MCF 10A (cell line): ENCODE measurements at regions not wholly inside any gene's neighbourhood (a gene's known extent, or its start where the extent isn't known, plus 50 kb on each side); places are given as distances from the start of the nearest gene placed in this dataset.
A peak's percentile ranks its signal among the peaks of the same experiment; 100 is the strongest.

Source experiments
- BruUV-seq: library from RNA; stranded (reverse); fragments of 400-500 nt; replicated peaks from 2 replicates; lab custom pipeline; 2021; lab: Mats Ljungman, UMichigan
- CTCF ChIA-PET: fragments of 300-600 bp; sonication (Branson Sonifier 250); formaldehyde crosslinking; extraction: SDS; loops from one replicate; lab custom pipeline; 2021; ENCODE audit warnings: antibody characterized with exemption, inconsistent platforms; lab: Yijun Ruan, JAX
- POLR2A ChIA-PET: fragments of 300-600, 350-650 bp; sonication (Branson Sonifier 250); formaldehyde crosslinking; extraction: SDS; loops from one replicate; lab custom pipeline; 2020; ENCODE audit warnings: antibody characterized with exemption, inconsistent platforms; lab: Yijun Ruan, JAX
- DNase-seq: peaks from one replicate; pipeline ENCODE4 v3.0.0-alpha.2; 2018; ENCODE audit not compliant: unreplicated experiment
- H3K27ac Mint-ChIP-seq: one replicate; pipeline ENCODE4 v1.8.0; 2022; ENCODE audit warnings: mild to moderate bottlenecking, low read depth, mixed read lengths; ENCODE audit not compliant: unreplicated experiment
- H3K27me3 Mint-ChIP-seq: one replicate; pipeline ENCODE4 v1.8.0; 2022; ENCODE audit warnings: mixed read lengths; ENCODE audit not compliant: insufficient read depth, unreplicated experiment
- H3K36me3 Mint-ChIP-seq: one replicate; pipeline ENCODE4 v1.8.0; 2022; ENCODE audit warnings: mild to moderate bottlenecking, moderate library complexity, mixed read lengths; ENCODE audit not compliant: insufficient read depth, unreplicated experiment
- H3K4me1 Mint-ChIP-seq: one replicate; pipeline ENCODE4 v1.8.0; 2022; ENCODE audit warnings: mixed read lengths; ENCODE audit not compliant: insufficient read depth, unreplicated experiment
- H3K4me3 Mint-ChIP-seq: one replicate; pipeline ENCODE4 v1.8.0; 2022; ENCODE audit warnings: mild to moderate bottlenecking, moderate library complexity, mixed read lengths; ENCODE audit not compliant: unreplicated experiment
- H3K9me3 Mint-ChIP-seq: one replicate; pipeline ENCODE4 v1.8.0; 2022; ENCODE audit warnings: mixed read lengths; ENCODE audit not compliant: unreplicated experiment
- intact Hi-C: fragments of 100-400 bp; cut with micrococcal nuclease; formaldehyde crosslinking; loops from 2 replicates; pipeline ENCODE4 v1.14.1; 2022
- TF ChIP-seq, protein P1 (sequence below): fragments of 200-600 bp; IDR thresholded peaks from one replicate; pipeline ENCODE4 v1.8.0; 2022; ENCODE audit warnings: antibody characterized with exemption, mild to moderate bottlenecking; ENCODE audit not compliant: unreplicated experiment

DNA sequence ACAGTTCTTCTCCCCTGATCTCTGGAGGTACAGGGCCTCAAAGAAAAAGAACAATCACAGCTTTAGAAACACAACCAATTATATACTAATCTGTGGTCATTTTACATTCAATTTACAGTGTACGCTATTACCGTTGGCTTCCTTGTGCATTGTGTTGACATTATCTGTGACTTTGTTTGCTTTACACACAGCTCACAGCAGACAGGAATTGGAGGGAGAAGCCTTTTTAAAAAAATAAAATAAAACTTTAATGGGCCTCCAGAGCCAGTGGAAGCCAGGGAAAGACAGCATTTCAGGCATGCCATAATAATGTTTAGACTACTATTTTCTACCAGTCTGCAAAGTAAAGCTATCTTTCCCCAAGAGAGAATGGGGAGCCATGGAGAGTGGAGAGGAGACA, 179.0 kb upstream of the ADO start:
- DNase-seq = no peak
- Mint-ChIP-seq H3K27me3 (no peaks in the 10 kb centered on the region), H3K36me3 (no peaks in the 10 kb centered on the region), H3K27ac (no peak overlapping the region), H3K4me1 (peaks cover 7% of the 10 kb centered on the region), H3K4me3 (no peak overlapping the region), H3K9me3 (no peaks in the 10 kb centered on the region)
- BruUV-seq = no TSS peak
- POLR2A ChIA-PET = no interaction called here
- intact Hi-C loops = no loop called here
- CTCF ChIA-PET = interaction anchor here (0.9 to 1.7 kb wide), 3 partner anchors 14 to 533 kb away, joined by 3 to 6 read pairs (median 3); no protein-coding TSS in a partner anchor
- TF ChIP-seq, protein P1, sequence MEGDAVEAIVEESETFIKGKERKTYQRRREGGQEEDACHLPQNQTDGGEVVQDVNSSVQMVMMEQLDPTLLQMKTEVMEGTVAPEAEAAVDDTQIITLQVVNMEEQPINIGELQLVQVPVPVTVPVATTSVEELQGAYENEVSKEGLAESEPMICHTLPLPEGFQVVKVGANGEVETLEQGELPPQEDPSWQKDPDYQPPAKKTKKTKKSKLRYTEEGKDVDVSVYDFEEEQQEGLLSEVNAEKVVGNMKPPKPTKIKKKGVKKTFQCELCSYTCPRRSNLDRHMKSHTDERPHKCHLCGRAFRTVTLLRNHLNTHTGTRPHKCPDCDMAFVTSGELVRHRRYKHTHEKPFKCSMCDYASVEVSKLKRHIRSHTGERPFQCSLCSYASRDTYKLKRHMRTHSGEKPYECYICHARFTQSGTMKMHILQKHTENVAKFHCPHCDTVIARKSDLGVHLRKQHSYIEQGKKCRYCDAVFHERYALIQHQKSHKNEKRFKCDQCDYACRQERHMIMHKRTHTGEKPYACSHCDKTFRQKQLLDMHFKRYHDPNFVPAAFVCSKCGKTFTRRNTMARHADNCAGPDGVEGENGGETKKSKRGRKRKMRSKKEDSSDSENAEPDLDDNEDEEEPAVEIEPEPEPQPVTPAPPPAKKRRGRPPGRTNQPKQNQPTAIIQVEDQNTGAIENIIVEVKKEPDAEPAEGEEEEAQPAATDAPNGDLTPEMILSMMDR = no peak

DNA sequence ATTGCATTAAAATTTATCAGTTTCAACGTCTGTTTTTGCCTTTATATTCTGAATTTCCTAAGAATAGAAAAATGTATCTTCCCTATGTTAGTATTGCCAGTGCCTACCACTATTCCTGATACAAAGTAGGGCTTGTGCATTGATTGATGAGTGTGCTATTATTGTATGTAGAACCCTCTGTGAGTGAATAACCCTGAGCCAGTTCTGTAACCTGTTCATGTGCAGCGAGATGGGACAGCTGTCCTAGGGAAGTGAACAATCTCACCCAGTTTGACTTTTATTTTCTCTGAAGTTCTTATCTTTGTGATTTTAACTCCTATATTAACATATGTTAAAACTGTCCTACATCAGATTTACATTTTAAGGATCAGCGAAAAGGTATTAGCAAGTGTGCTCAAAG, 178.4 kb upstream of the ADO start:
- H3K27me3 Mint-ChIP-seq = no peaks in the 10 kb centered on the region
- H3K4me3 Mint-ChIP-seq = no peak overlapping the region
- H3K9me3 Mint-ChIP-seq = no peaks in the 10 kb centered on the region
- no peaks in the 10 kb centered on the region for H3K36me3 Mint-ChIP-seq
- ChIA-PET CTCF (interaction anchor here (1.7 kb wide), 1 partner anchor 15 kb away, joined by 6 read pairs; no protein-coding TSS in a partner anchor), POLR2A (no interaction called here)
- no TSS peak for BruUV-seq
- no peak for DNase-seq
- TF ChIP-seq, protein P1 = no peak
- no peak overlapping the region for H3K27ac Mint-ChIP-seq
- H3K4me1 Mint-ChIP-seq = peaks cover 7% of the 10 kb centered on the region
- intact Hi-C loops = no loop called here

DNA sequence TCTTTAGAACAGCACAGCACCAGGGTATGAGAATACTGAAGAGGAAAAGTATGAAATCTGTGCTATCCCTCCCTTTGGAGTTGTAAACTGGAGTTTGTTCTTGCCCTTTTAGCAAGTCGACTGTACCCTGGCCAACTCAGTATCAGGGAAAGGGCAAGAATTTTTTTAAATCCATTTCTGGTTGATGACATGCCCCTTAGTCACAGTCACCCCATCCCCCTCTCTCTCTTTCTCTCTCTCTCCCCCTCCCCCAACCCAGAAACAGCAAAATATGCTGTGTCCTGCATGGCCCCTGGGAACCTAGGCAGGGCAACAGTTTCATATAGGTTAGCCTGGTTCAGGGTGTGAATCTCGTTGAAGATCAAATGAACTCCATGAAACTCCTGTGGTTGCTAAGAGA, 177.7 kb upstream of the ADO start:
- ChIA-PET CTCF (interaction anchor here (0.7 kb wide), 1 partner anchor 205 kb away, joined by 3 read pairs; no protein-coding TSS in a partner anchor), POLR2A (no interaction called here)
- Mint-ChIP-seq H3K36me3 (no peaks in the 10 kb centered on the region), H3K9me3 (no peaks in the 10 kb centered on the region), H3K27me3 (no peaks in the 10 kb centered on the region), H3K27ac (no peak overlapping the region), H3K4me1 (peaks cover 7% of the 10 kb centered on the region), H3K4me3 (no peak overlapping the region)
- TF ChIP-seq, protein P1 = no peak
- no TSS peak for BruUV-seq
- intact Hi-C loops = no loop called here
- peak; percentile 20 for DNase-seq

DNA sequence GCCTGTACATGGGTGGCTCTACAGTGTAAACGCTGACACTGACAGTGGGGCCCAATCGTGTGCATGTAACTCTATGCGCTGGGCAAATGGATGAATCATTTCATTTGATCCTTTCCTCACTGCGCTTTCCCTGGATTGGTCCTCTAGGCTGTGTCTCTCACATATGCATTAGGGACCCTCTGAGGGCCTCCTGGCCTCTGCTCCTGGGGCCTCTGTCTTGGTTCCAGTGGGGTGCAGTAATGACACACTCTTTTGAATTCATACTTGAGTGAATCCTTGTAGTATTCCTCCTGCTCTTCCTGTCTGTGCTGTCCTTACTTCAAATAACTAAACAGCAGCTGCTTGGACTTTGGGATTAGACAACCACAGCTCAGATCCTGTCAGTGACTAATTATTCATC, 176.5 kb upstream of the ADO start:
- no peaks in the 10 kb centered on the region for H3K27me3 Mint-ChIP-seq
- H3K36me3 Mint-ChIP-seq = no peaks in the 10 kb centered on the region
- no peaks in the 10 kb centered on the region for H3K9me3 Mint-ChIP-seq
- no peak overlapping the region for H3K4me3 Mint-ChIP-seq
- POLR2A ChIA-PET = no interaction called here
- CTCF ChIA-PET = no interaction called here
- H3K27ac Mint-ChIP-seq = no peak overlapping the region
- intact Hi-C loops = no loop called here
- peaks cover 7% of the 10 kb centered on the region for H3K4me1 Mint-ChIP-seq
- TF ChIP-seq, protein P1 = no peak
- no TSS peak for BruUV-seq
- no peak for DNase-seq
